ENCODE measurements at regions not wholly inside any gene's neighbourhood (a gene's known extent, or its start where the extent isn't known, plus 50 kb on each side); places are given as distances from the start of the nearest gene placed in this dataset.

GRCh38 chr11:134762248-134763029, 350.4 kb upstream of the B3GAT1 start (continued):
- TF ChIP-seq SAP30 (IDR thresholded peaks at IDR 0.05; ENCODE audit: borderline replicate concordance, insufficient read depth, low read depth, low read length, poor library complexity, severe bottlenecking) (no peak), ETV1 (tag; conservative IDR thresholded peaks at IDR 0.05; ENCODE audit: low read depth) (peak; percentile 53), SIN3B (IDR thresholded peaks at IDR 0.05; ENCODE audit: low read depth) (no peak), HIVEP1 (CRISPR knock-in tag; IDR thresholded peaks at IDR 0.05) (0 out of 2 replicates have a peak, but pooled peaks have one; percentile 31), EHMT2 (IDR thresholded peaks at IDR 0.05) (peak; percentile 90), NR2C1 (IDR thresholded peaks at IDR 0.05) (peak; percentile 95), NR2C1 (tag; IDR thresholded peaks at IDR 0.05) (peak; percentile 99), ZNF77 (CRISPR knock-in tag; IDR thresholded peaks at IDR 0.05) (no peak), ELK1 (CRISPR knock-in tag; IDR thresholded peaks at IDR 0.05) (no peak), RBM14 (IDR thresholded peaks at IDR 0.05; ENCODE audit: borderline replicate concordance, insufficient read depth, low read depth, low read length) (no peak), ZNF408 (CRISPR knock-in tag; IDR thresholded peaks at IDR 0.05; ENCODE audit: low read depth) (no peak), ZNF644 (tag; IDR thresholded peaks at IDR 0.05; ENCODE audit: low read depth) (peak; percentile 52; the same call in 1 of the 2 replicates), NR2C2 (CRISPR knock-in tag; IDR thresholded peaks at IDR 0.05) (peak; percentile 79; the same call in 1 of the 2 replicates), NR2C2 (tag; IDR thresholded peaks at IDR 0.05) (peak; percentile 98), MAZ (CRISPR knock-in tag; conservative IDR thresholded peaks at IDR 0.05 in 1 of 2, IDR thresholded peaks at IDR 0.05 in 1 of 2) (peak in 1 of 2 experiments; percentile 36; a peak in 1 of 4 replicates), ZNF79 (CRISPR knock-in tag; IDR thresholded peaks at IDR 0.05; ENCODE audit: low read depth) (0 out of 2 replicates have a peak, but pooled peaks have one; percentile 19), ZNF354B (CRISPR knock-in tag; IDR thresholded peaks at IDR 0.05) (no peak), ZNF41 (CRISPR knock-in tag; conservative IDR thresholded peaks at IDR 0.05) (0 out of 2 replicates have a peak, but pooled peaks have one; percentile 38), ZNF639 (CRISPR knock-in tag; conservative IDR thresholded peaks at IDR 0.05 in 1 of 2, IDR thresholded peaks at IDR 0.05 in 1 of 2) (peak in 1 of 2 experiments; percentile 56; a peak in 1 of 4 replicates)
